GM18861 (cell line): ENCODE measurements at regions not wholly inside any gene's neighbourhood (a gene's known extent, or its start where the extent isn't known, plus 50 kb on each side); places are given as distances from the start of the nearest gene placed in this dataset.

ENCODE experiments used
- ATAC-seq: cut with Tn5 transposase; IDR thresholded peaks from one replicate; pipeline ENCODE4 v1.9.1; 2021; ENCODE audit not compliant: unreplicated experiment

GRCh38 chr4:100809506-100809905 lies 291.7 kb upstream of the EMCN start:
- no peak for ATAC-seq

GRCh38 chr4:100806988-100807387 lies 289.2 kb upstream of the EMCN start:
- no peak for ATAC-seq

- ATAC-seq: no peak
These were observed 287.7 kb upstream of the EMCN start for GRCh38 chr4:100805538-100805937.

DNA sequence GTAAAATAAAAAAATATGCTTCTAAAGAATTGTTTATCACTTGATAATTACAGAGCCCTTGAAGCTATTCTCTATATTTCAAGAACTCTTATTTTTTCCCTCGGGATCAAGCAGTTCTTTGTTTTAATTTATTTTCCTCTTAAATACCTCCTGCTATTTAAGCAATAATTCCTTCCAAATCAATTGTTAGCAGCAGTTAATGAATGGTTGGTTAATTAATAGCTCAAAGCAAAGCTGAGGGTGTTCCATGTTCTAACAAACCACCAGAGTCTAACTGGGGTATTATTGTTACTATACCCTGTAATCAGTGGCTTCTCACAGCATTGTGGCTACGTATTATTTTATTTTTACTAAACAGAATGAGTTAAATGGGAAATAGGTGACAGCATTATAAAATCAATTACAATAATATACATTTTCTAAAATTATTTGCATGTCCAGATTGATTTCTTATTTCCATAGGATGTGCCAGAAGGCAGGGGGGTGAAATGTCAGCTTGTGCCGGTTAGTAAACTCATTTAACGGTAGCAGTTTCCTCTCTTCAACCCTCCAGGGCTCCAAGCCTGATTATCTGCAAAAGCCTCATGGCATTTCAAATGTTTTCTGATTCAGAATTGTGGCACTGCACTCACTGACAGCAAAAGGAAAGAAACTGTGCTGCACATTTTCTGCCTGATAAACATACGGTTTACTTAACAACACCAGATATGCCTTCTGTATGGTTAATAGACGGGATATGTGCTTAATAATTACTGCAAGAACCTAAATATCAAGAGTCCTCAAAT lies 286.9 kb upstream of the EMCN start:
- ATAC-seq: no peak

GRCh38 chr4:100803751-100804150 lies 285.9 kb upstream of the EMCN start:
- ATAC-seq: no peak

DNA sequence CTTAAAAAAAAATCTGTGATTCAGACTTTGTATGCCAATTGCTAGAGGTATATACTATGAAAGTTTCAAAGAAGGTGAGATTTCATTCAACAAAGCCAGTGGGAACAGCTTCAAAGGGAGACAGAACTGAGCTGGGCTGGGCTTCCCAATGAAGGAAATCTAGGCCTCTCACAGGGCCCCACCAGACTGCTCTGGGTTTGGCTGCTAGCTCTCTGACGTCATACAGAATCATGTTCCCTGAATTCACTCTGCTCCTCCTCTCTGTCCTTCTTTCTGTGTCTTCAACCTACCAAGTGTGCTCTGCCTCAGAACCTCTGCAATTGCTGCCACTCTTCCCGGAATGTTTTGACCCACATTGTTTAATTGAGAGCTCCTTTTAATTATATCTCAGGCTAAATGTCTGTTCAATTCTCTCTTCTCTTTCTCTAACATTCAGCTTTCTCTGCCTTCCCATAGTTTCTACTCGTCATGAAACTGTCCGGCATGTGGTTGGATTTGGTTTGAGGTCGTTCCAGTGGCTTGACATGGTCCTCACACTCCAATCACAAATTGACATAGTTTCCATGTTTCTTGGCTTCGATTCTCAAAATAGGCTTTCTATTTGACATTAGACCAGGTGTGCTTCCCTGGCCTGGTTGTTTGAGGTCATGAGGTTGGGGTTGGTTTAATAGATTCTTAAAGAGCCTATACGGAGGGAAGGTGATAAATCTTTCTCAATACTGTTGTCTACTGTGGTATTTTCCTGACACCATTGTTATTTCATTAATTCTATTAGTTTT lies 282.1 kb upstream of the EMCN start:
- ATAC-seq: no peak

GRCh38 chr4:100797791-100798190 lies 280.0 kb upstream of the EMCN start:
- ATAC-seq: no peak

GRCh38 chr4:100797356-100797755 lies 279.5 kb upstream of the EMCN start:
- no peak for ATAC-seq

GRCh38 chr4:100796332-100796731 lies 278.5 kb upstream of the EMCN start:
- no peak for ATAC-seq

GRCh38 chr4:100795581-100795980 lies 277.8 kb upstream of the EMCN start:
- ATAC-seq: no peak

DNA sequence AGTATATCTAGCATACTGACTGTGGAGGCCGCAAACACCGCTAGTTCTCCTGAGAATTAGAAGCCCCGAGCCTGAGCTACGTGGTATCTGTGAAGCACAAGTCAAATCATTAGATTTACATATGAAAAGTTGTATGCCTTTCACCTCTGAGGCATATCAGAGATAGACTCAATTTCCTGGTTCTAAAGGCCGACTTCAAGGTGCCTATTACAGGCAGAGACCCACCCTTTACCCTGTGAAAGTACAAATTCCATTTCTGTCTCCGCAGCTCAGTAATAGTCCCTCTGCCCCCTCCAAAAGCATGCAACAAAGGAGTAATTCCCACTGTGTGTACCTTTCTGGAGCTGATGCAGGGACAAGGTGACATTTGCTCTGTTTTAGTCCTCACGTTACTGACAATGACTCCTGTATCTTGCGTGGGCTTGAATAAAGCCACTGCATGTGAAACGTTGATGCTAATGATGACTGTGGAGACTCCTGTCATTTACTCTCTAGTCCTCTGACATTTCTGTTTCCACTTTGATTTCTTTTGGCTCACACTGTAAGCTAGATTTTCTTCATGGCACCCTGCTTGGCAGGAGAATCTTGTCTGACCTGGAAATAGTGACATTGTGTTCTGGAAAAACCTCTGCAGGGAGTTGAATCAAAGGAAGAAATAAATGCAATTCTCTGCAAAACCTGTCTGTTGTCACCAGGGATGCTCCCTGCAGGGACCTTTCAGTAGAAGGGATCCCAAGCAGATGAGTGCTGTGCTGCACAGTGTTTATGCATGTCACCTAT lies 273.2 kb upstream of the EMCN start:
- no peak for ATAC-seq

DNA sequence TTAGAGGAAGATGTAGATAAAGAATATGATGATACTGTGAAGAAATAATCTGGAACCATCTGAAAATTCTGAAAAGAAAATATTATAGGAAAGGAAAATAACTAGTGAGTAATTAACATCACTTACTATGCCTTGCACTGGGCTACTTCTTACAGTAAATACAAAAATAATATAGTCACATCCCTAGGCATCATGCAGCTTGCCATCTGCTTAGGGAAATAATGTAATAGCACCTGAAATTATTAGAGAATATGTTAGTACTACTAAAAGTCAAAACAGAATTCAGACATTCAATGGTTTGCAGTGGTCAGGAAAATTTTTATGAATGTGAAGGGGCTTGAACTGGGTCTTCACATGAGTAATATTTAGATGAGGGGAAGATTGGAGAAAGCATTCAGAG lies 272.2 kb upstream of the EMCN start:
- no peak for ATAC-seq

- no peak for ATAC-seq
These were observed 268.7 kb upstream of the EMCN start for GRCh38 chr4:100786481-100786880.

GRCh38 chr4:100782356-100782755 lies 264.5 kb upstream of the EMCN start:
- no peak for ATAC-seq

DNA sequence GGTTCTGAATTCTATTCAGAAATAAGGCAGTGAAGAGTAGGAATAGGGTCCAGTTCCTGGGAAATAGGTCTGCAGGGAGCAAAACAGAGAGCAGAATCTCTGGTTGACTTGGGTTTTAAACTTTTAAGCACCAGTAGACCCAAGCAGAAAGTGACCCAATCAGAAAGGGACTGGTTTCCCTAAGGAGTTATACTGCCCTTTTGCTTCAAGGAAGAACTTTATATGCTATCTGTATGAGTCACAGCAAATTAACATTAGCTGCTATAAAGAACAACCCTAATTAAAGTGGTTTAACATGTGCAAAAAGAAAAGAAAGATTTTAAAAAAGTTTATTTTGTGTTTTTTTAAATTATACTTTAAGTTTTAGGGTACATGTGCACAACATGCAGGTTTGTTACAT lies 263.6 kb upstream of the EMCN start:
- no peak for ATAC-seq

DNA sequence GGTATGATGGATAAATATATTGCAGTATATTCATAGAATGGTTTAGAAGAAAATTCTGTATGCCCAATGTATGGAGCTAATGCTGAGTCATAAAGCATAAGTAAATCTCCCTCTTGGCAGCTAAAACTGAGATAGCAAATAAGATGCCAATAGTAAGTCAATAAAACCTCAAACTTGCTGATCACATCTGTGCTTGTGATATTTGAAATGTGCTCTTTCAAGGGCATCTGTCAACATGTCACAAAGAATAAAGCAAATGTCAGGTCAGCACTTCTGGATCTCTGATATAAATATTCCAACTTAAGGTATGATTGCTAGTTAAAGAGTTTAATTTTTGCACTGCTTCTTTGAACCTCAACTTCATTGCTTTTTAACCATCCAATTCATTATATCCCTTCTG lies 262.3 kb upstream of the EMCN start:
- ATAC-seq: no peak

GRCh38 chr4:100778431-100778830 lies 260.6 kb upstream of the EMCN start:
- ATAC-seq: no peak

DNA sequence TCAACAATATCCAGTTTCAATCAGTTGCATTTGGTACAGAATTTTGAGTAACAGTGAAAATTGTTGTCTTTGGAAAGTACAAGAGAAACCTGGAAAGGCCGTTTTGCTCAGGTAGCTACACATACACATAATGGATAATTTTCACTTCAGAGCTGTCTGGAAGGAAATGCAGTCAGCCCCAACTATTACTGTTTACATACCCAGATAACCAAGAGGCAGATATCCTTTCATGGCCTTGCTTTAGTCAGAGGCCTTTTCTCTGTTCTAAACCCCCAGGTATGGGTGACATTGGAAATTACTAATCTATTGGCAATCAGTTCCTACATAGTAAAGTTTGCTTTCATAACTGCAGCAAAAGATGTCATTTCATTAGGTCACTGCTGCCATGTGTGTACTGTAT lies 244.9 kb upstream of the EMCN start:
- no peak for ATAC-seq

DNA sequence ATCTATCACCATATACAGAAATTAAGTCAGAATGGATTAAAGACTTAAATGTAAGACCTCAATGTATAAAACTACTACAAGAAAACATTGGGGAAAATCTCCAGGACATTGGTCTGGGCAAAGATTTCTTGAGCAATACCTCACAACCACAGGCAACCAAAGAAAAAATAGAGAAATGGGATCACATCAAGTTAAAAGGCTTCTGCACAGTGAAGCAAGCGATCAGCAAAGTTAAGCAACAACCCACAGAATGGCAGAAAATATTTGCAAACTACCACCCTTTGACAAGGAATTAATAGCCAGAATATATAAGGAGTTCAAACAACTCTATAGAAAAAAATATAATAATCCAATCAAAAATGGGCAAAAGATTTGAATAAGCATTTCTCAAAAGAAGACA lies 236.9 kb upstream of the EMCN start:
- no peak for ATAC-seq

GRCh38 chr4:100746141-100746739 lies 228.4 kb upstream of the EMCN start:
- ATAC-seq: no peak

GRCh38 chr4:100742045-100742444 lies 224.2 kb upstream of the EMCN start:
- ATAC-seq: no peak
